Sigmoid colon (tissue), 3 donors: ENCODE measurements at regions not wholly inside any gene's neighbourhood (a gene's known extent, or its start where the extent isn't known, plus 50 kb on each side); places are given as distances from the start of the nearest gene placed in this dataset.

Experiments used
- CTCF ChIP-seq, 4 experiments: fragments of 450-650 bp in 3 of 4; fragments of 200-600 bp in 1 of 4; IDR thresholded peaks; one replicate each; pipeline ENCODE4 v1.5.1; 2016 to 2019; ENCODE audit warnings: antibody characterized with exemption in 4 of 4, mild to moderate bottlenecking in 3 of 4, moderate library complexity in 2 of 4
- POLR2A ChIP-seq, 2 donors: fragments of 450-650 bp; IDR thresholded peaks; one replicate each; pipeline ENCODE4 v1.6.1; 2016; ENCODE audit warnings: antibody characterized with exemption in 2 of 2, mild to moderate bottlenecking in 2 of 2, moderate library complexity in 2 of 2

DNA sequence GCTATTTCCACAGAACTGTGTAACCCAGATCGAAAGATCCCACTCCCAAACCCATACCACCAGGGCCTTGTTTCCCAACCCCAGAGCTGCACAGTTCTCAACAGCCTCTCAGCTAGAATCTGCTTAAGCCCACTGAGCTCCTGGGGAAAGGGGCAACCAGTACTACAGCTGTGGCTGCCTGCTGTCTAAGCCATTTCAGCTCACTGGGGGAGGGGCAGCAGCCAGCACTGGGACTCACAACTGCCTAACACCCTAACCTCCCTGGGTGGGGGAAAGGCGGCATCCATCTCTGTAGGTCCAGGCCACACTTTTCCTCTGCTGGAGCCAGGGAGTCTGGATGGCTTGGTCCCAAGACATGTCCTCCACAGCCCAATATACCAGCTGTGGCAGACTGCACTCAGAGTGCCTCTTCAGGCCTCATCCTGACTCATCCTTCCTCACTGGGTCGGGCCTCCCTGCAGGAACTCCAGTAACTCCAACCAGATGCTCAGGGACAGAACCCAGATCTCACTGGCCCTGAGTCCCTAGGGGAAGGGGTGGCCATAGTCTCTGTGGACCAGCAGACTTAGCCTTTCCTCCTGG, 241.4 kb downstream of the HINT1 start:
- TF ChIP-seq CTCF (IDR thresholded peaks at IDR 0.05) (no peak), POLR2A (IDR thresholded peaks at IDR 0.05) (no peak)
